ENCODE measurements at regions not wholly inside any gene's neighbourhood (a gene's known extent, or its start where the extent isn't known, plus 50 kb on each side); places are given as distances from the start of the nearest gene placed in this dataset.

DNA sequence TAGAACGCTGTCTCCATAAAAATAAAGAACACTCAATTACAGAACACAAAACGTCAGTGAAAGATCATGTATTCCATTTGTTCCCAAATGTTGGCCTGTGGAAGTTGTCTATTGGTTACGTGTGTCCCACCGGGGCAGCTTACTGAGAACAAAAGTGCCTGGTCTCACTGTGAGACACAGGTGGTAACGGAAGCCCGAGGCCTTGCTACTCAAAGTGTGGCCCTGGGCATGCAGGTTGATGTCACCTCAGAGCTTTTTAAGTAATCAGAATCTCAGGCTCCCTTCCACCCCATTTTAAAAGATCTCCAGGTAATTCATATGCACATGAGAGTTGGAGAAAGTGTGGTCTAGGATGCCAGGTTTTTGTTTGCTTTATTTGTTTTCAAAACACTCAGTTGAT lies 422.5 kb upstream of the OPRM1 start:
- no peak for DNase-seq (ENCODE audit: insufficient read length, low spot score)
- TF ChIP-seq POLR2A (IDR thresholded peaks at IDR 0.05; ENCODE audit: low read depth, low read length) = no peak
- FAIRE-seq = no peak

DNA sequence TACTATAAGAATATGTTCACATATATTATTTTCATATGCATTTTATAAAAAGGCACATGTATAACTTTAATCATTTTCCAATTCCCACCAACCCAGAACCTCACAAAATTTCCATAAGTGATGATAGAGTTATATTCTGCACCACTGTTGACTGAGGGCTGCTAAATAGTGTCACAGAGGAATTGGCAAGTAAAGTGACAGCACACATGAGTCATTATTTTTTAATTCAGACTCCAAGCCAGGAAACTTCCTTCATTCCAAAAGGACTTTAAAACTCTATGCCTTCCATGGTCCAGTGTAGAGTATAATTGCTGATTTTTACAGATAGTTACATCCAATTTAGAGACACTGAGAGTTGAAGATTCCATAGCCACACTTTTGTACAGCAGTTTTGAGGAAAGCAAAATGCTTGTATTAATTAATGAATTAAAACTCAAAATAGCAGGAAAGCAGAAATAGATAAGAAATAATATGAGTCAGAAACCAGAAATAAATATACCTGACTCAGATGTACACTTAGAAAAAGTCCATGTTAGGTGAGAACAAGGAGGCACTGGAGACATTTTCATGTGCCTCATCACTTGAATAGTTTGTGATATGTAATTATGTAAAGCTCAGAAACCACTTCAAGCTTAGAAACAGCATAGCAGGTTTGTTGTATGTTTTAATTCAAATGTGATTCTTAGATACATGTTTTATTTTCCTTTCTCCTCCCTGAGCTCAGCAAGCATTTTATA lies 425.2 kb upstream of the OPRM1 start:
- FAIRE-seq = no peak
- TF ChIP-seq POLR2A (IDR thresholded peaks at IDR 0.05; ENCODE audit: low read depth, low read length) = no peak
- no peak for DNase-seq (ENCODE audit: insufficient read length, low spot score)

DNA sequence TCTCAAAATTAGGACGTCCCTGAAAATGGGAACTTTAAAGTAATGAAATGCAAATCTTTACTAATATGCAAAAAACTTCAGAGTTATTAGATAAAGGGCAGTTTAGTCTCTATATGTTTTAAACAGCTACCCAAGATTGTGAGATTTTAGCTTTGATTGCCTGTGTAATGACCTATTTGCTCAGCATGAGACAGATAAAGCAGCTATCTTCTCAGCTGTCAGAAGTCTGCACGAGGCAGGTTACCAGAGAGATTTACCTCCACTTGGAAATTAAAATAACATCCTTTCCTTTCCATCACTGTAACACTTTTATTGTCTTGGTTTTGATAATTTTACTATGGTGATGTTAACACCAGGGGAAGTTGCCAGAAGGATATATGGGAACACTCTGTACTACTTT lies 436.6 kb upstream of the OPRM1 start:
- DNase-seq (ENCODE audit: insufficient read length, low spot score) = no peak
- no peak for FAIRE-seq
- TF ChIP-seq POLR2A (IDR thresholded peaks at IDR 0.05; ENCODE audit: low read depth, low read length) = no peak

DNA sequence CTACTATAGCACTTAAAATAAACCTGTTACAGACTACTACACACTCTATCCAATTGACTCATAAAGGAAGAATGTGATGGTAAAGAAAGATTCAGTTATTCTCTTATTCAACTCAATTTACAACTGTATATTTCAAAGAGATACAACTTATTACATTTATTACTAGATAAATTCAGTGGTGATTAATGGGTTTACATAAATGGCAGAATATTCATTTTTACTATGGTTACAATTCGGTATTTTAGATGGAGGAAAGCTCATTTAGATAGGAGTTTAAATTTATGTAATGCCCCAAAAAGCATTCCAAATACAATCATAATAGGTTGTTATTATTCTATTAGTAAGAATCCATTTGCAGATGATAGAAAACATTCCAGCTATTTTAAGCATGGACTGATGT lies 439.1 kb upstream of the OPRM1 start:
- DNase-seq (ENCODE audit: insufficient read length, low spot score) (no peak), FAIRE-seq (no peak)

DNA sequence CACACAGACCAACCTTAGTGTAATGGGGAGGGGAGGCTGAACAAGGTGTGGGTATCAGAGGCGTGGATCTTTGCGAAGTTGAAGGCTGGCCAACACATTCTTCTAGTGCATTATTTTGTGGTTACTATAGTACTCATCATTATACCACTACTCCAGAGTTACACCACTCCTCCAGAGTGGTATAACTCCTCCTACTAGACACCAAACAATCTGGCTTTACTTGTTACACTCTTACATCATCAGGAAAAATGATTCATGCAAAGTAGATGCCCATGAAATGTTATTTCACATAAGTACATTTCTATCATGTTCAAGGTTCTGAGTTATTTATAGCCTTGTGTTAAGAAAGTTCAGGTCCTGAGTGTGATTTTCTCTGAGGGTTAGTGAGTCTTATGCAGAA lies 443.1 kb upstream of the OPRM1 start:
- no peak for FAIRE-seq
- no peak for TF ChIP-seq POLR2A (IDR thresholded peaks at IDR 0.05; ENCODE audit: low read depth, low read length)
- no peak for DNase-seq (ENCODE audit: insufficient read length, low spot score)

More for the DNA sequence above, 439.1 kb upstream of the OPRM1 start:
- no peak for TF ChIP-seq POLR2A (IDR thresholded peaks at IDR 0.05; ENCODE audit: low read depth, low read length)

DNA sequence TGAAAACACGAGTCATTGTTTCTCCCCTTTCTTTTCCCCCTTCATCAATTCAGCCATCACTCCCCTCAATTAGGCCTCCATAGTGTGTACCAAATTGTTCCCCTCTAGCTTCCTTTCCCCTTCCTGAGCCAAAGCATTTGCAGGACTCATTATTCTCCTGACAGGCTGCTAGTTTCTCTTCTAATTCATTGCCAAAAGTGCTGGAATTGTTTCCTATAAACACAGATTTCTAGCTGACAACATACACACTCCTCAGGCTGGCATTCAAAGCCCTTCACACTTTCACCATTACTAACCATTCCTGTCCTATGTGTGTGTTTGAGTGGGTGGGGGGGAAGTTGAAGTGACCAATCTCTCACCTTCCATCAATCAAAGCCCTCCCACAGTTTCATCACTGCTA lies 444.2 kb upstream of the OPRM1 start:
- TF ChIP-seq POLR2A (IDR thresholded peaks at IDR 0.05; ENCODE audit: low read depth, low read length) = no peak
- FAIRE-seq (no peak), DNase-seq (ENCODE audit: insufficient read length, low spot score) (no peak)

DNA sequence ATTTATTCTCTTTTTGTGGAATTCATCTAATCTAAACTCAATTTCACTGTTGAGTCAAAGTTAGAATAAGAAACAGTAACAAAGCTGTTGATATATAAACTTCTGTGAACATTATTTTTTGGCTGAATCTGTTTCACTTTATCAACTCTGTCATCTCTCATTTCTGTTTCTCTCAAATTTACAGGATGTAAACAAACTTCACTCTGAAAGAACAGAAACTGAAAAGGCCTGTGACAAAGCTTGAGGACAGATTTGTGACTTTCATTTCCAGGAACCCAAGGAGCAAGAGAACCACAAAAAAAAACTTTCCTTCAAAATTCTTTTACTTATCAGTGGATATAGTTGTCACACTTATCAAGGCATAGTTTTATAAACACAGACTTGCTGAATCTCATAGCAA lies 447.9 kb upstream of the OPRM1 start:
- no peak for DNase-seq (ENCODE audit: insufficient read length, low spot score)
- no peak for TF ChIP-seq POLR2A (IDR thresholded peaks at IDR 0.05; ENCODE audit: low read depth, low read length)
- no peak for FAIRE-seq

DNA sequence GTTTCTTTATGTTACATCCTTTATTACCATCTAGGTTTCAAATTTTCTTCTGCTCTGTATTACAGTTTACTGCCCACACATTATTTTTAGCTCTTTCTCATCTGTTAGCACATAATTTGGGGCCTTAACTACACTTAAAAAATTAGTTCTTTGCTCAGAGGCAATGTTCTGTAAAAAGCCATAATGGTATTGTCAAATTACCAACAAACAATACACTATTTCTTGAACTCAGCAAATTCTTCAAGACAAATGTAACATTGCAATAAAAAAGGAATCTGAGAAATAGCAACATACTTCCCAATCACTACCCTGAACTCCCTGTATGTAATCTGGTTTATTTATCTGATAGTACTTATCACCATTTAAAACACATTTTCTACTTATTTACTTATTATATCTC lies 448.6 kb upstream of the OPRM1 start:
- no peak for TF ChIP-seq POLR2A (IDR thresholded peaks at IDR 0.05; ENCODE audit: low read depth, low read length)
- FAIRE-seq (no peak), DNase-seq (ENCODE audit: insufficient read length, low spot score) (no peak)

DNA sequence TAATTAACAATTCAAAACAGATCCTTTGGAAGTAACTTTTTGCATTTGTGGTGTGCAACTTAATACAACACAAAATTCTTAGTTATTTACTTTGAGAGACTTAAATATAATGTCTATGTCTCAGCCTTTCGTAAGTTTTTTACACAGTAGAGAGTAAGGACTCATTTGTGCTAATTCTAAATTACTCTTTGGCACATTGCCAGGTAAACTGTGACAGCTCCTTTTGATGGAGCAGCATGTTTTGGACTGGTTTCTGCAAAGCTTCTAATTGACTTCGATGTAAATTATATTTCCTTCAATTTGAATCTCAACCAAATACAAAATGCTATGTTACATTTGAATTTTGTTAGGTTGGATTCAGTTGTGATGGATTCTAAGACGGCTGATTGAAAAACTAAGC lies 450.7 kb upstream of the OPRM1 start:
- FAIRE-seq (no peak), DNase-seq (ENCODE audit: insufficient read length, low spot score) (no peak)
- no peak for TF ChIP-seq POLR2A (IDR thresholded peaks at IDR 0.05; ENCODE audit: low read depth, low read length)

DNA sequence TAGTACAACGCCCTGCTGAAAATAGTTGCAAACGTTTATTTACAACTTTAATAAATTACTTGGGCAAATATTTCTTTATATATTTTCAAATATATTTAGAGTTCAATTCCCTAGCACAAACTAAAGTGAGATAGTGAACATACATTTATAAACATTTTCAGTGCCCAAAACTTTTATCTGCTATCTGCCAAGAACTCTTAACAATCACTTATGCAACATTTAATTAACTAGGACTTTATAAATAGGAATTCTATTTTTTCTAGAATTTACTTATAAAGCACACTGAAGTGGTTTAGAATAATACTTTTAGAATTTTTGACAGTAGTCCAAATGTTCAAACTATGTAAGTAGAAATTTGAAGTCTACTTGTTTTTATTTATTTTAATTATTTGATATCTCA lies 452.6 kb upstream of the RGS17 start:
- DNase-seq (ENCODE audit: insufficient read length, low spot score) = no peak
- no peak for FAIRE-seq
- no peak for TF ChIP-seq POLR2A (IDR thresholded peaks at IDR 0.05; ENCODE audit: low read depth, low read length)

DNA sequence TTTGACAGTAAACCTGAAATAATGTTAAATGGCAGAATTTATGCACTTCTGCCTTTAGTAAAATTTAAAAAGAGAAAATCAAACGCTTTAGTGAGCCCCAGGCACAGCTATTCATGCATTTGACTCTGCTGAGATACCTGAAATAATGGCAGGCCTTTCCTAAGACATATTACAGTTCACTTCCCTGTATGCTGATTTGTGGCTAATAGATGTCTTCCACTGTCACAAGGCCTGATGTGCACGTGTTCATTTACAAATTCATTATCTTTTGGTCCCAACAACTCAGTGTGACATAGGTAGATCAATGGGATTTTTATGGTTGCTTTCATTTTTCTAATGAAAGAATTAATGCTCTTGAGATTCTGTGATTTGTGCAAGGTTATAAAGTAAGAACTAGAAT lies 449.7 kb upstream of the RGS17 start:
- DNase-seq (ENCODE audit: insufficient read length, low spot score) (no peak), FAIRE-seq (no peak)
- no peak for TF ChIP-seq POLR2A (IDR thresholded peaks at IDR 0.05; ENCODE audit: low read depth, low read length)

DNA sequence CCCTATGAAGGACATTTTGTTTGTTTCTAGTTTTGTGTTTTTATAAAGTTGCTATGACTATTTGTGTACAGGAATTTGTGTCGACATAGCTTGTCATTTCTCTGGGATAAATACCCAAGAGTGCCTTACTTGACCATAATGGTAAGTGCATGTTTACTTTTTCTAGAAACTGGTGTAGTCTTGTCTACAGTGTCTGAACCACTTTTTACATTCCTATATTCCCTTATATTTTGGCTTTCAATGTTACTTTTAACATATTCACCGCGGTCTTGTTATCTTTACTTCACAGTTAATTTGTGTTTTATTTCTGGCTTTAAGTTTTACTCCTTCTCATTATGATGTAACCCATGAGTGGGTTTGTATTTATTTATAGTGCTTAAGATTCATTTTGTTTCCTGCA lies 444.4 kb upstream of the RGS17 start:
- TF ChIP-seq POLR2A (IDR thresholded peaks at IDR 0.05; ENCODE audit: low read depth, low read length) = no peak
- DNase-seq (ENCODE audit: insufficient read length, low spot score) (no peak), FAIRE-seq (no peak)

DNA sequence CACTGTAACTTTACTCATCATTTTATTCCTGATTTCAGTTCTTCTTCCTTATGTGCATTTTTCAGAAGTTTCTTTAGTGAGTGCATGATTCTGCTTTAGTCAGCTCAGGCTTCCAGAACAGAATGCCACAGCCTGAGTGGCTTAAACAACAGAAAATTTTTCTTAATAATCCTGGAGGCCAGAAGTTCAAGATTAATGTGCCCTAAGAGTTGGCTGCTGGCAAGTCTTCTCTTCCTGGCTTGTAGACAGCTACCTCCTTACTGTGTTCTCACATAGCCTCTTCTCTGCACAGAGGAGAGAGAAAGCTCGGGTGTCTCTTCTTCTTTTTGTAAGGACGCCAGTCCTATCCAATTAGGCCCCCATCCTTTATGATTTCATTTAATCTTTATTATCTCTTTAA lies 443.1 kb upstream of the RGS17 start:
- FAIRE-seq = no peak

DNA sequence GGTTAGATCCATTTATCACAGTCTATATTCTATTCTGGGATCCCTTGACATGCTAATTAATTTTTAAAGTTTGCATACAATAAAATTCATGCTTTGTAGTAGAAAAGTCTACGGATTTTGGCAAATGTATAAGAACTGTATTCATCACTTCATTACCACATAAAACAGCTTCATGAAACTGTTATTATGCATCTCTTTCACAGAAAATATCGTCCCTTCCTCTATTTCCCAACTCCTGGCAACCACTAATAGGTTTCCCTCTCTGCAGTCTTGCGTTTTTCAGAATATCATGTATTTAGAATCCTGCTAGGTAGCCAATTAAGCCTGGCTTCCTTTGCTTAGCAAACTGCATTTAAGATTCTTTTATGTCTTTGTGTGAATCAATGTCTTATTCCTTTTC lies 441.3 kb upstream of the RGS17 start:
- no peak for FAIRE-seq
- no peak for TF ChIP-seq POLR2A (IDR thresholded peaks at IDR 0.05; ENCODE audit: low read depth, low read length)

More for the DNA sequence above, 443.1 kb upstream of the RGS17 start:
- DNase-seq (ENCODE audit: insufficient read length, low spot score) = no peak
- TF ChIP-seq POLR2A (IDR thresholded peaks at IDR 0.05; ENCODE audit: low read depth, low read length) = no peak

DNA sequence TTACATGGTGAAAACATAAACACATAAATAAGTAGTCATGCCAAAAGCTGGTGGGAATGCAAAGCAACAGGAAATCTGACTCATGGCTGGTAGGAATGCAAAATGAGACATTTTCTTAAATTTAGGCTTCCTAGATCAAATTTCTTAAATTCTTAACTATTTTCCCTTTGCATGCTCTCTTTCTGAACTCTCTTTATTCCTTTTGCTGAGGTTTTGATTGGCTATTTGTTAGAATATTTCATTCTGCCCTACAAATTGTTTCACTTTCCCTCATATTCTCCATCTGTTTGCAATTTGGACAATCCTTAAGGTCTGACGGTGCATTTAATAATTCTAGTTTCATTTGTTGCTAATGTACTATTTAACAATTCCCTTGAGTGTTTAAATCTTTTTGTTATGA lies 437.5 kb upstream of the RGS17 start:
- no peak for FAIRE-seq
- no peak for DNase-seq (ENCODE audit: insufficient read length, low spot score)
- TF ChIP-seq POLR2A (IDR thresholded peaks at IDR 0.05; ENCODE audit: low read depth, low read length) = no peak

More for the DNA sequence above, 441.3 kb upstream of the RGS17 start:
- DNase-seq (ENCODE audit: insufficient read length, low spot score) = no peak

DNA sequence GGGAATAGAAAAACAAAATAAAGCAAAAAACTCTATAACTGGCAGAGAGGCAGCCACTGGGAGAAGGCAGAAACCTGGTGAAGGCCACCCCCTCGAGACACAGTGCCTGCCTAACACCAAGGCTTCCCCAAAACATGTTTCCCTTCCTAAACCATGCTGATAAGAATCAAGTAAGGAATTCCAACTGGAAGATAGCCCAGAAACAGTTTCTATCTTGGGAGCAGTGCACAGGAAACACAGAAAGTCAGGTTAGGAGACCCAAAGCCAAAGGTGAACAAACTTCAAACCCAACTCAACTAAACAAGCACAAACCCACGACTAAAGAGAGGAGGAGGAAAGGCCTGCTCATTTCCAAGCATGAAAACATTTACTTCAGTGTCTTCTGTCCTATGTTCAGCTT lies 433.7 kb upstream of the RGS17 start:
- no peak for DNase-seq (ENCODE audit: insufficient read length, low spot score)
- TF ChIP-seq POLR2A (IDR thresholded peaks at IDR 0.05; ENCODE audit: low read depth, low read length) = no peak
- peak; percentile 11 for FAIRE-seq
